Calu3 (cell line): ENCODE measurements at regions not wholly inside any gene's neighbourhood (a gene's known extent, or its start where the extent isn't known, plus 50 kb on each side); places are given as distances from the start of the nearest gene placed in this dataset.

Experiments
- BruUV-seq: library from RNA; stranded (reverse); fragments of 400-500 nt; replicated peaks from 2 replicates; lab custom pipeline; 2021; lab: Mats Ljungman, UMichigan
- CTCF ChIA-PET: fragments of 300-600 bp; sonication (Branson Sonifier 250); formaldehyde crosslinking; loops from one replicate; lab custom pipeline; 2022; ENCODE audit warnings: antibody characterized with exemption; lab: Charles Lee
- DNase-seq: peaks from one replicate; pipeline ENCODE4 v3.0.0; 2022
- H3K27ac Mint-ChIP-seq: one replicate; pipeline ENCODE4 v1.8.0; 2022; ENCODE audit warnings: mixed read lengths; ENCODE audit not compliant: unreplicated experiment
- H3K27me3 Mint-ChIP-seq: one replicate; pipeline ENCODE4 v1.8.0; 2022; ENCODE audit warnings: mixed read lengths; ENCODE audit not compliant: unreplicated experiment
- H3K36me3 Mint-ChIP-seq: one replicate; pipeline ENCODE4 v1.8.0; 2022; ENCODE audit warnings: mild to moderate bottlenecking, moderate library complexity, mixed read lengths; ENCODE audit not compliant: insufficient read depth, unreplicated experiment
- H3K4me1 Mint-ChIP-seq: one replicate; pipeline ENCODE4 v1.8.0; 2022; ENCODE audit warnings: mild to moderate bottlenecking, low read depth, mixed read lengths; ENCODE audit not compliant: unreplicated experiment
- H3K4me3 Mint-ChIP-seq: one replicate; pipeline ENCODE4 v1.8.0; 2022; ENCODE audit warnings: mild to moderate bottlenecking, low read depth, moderate library complexity, mixed read lengths; ENCODE audit not compliant: unreplicated experiment
- H3K9me3 Mint-ChIP-seq: one replicate; pipeline ENCODE4 v1.8.0; 2022; ENCODE audit warnings: low read depth, mixed read lengths; ENCODE audit not compliant: unreplicated experiment
- intact Hi-C: fragments of 100-400 bp; cut with micrococcal nuclease; formaldehyde crosslinking; loops from one replicate; pipeline ENCODE4 v1.10.0; 2022; ENCODE audit not compliant: unreplicated experiment
- TF ChIP-seq, protein P1 (sequence below): fragments of 200-600 bp; IDR thresholded peaks from one replicate; pipeline ENCODE4 v1.8.0; 2022; ENCODE audit warnings: antibody characterized with exemption; ENCODE audit not compliant: unreplicated experiment

DNA sequence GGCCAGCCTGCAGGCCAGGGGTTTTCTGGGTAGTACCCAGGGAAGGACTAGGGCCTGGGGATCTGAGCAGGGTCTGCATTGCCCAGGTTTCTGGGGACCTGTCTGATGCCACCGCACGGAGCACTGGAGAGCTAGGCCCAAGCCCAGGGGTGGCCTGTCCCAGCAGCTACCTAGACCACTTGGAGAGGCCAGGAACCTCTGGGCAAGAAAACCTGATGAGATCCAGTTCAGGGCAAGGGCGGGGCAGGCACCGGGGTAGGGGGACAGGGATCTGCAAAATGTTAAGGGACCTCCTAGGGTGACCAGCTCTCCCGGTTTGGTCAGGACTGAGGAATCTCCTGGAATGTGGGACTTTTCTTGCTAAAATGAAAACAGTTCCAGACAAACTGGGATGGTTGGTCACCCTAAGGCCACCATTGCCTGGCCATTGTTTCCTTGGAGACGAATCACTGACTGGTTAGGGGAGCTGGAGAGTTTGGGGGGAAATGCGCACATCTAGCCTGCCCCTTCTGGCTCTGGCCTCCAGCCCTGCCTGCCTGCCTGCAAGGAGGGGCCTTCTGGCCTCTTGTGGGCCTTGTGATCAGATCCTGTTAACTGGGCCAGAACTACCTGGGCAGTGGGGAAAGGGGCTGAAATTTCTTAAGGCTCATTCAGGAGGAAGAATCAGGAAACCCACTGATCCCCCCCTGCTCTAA, 117.4 kb upstream of the TLE3 start:
- no TSS peak for BruUV-seq
- Mint-ChIP-seq H3K9me3 (peaks cover 3% of the 10 kb centered on the region), H3K27ac (no peak overlapping the region), H3K36me3 (no peaks in the 10 kb centered on the region), H3K4me1 (no peaks in the 10 kb centered on the region), H3K27me3 (peaks cover 59% of the 10 kb centered on the region), H3K4me3 (no peak overlapping the region)
- CTCF ChIA-PET = interaction anchor here (0.8 kb wide), 1 partner anchor 12 kb away, joined by 7 read pairs; no protein-coding TSS in a partner anchor
- TF ChIP-seq, protein P1, sequence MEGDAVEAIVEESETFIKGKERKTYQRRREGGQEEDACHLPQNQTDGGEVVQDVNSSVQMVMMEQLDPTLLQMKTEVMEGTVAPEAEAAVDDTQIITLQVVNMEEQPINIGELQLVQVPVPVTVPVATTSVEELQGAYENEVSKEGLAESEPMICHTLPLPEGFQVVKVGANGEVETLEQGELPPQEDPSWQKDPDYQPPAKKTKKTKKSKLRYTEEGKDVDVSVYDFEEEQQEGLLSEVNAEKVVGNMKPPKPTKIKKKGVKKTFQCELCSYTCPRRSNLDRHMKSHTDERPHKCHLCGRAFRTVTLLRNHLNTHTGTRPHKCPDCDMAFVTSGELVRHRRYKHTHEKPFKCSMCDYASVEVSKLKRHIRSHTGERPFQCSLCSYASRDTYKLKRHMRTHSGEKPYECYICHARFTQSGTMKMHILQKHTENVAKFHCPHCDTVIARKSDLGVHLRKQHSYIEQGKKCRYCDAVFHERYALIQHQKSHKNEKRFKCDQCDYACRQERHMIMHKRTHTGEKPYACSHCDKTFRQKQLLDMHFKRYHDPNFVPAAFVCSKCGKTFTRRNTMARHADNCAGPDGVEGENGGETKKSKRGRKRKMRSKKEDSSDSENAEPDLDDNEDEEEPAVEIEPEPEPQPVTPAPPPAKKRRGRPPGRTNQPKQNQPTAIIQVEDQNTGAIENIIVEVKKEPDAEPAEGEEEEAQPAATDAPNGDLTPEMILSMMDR = no peak
- intact Hi-C loops = no loop called here
- no peak for DNase-seq

DNA sequence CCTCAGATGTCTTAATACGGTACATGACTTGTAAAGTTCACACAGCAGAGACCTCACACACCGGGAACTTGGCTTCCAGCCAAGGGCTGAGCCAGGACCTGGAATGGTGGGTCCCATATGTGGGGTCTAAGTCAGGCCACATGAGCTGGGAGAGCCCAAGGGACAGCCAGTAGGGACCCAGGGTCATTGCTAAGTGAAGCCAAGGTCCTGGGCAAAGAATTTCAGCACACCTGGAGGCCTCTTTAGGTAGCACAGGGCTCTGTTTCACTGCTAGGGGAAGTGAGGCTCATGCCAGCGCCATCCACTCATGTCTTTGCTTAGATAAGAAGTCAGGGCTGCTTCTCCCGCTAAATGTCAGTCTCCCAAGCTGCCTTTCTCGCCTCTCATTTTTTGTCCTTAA, 116.6 kb upstream of the TLE3 start:
- intact Hi-C loops = no loop called here
- TF ChIP-seq, protein P1 = no peak
- Mint-ChIP-seq H3K4me1 (no peaks in the 10 kb centered on the region), H3K36me3 (no peaks in the 10 kb centered on the region), H3K9me3 (peaks cover 3% of the 10 kb centered on the region), H3K27ac (no peak overlapping the region), H3K4me3 (no peak overlapping the region), H3K27me3 (peaks cover 63% of the 10 kb centered on the region)
- CTCF ChIA-PET = interaction anchor here (0.6 kb wide), 1 partner anchor 315 kb away, joined by 5 read pairs; no protein-coding TSS in a partner anchor
- no TSS peak for BruUV-seq
- no peak for DNase-seq

DNA sequence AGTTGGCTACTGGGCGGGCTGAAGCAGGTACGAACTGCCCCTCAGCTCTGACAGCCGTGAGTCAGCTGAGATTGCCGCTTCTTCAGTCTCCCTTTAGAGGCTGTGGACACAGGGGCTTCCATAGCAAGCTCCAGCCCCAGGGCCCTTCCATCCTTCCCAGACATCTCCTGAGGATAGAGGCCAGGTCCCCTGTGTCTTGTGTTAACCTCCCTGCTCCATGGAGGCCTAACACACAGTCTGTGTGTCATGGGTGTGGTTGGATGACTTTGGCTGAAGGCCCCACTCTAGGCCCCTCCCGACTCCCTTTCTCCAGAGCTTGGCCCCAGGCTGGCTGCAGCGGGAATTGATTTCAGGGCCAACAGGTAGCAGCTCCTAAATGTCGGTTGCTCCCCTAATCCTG, 116.1 kb upstream of the TLE3 start:
- Mint-ChIP-seq H3K4me1 (no peaks in the 10 kb centered on the region), H3K4me3 (no peak overlapping the region), H3K9me3 (peaks cover 3% of the 10 kb centered on the region), H3K27ac (no peak overlapping the region), H3K27me3 (peaks cover 63% of the 10 kb centered on the region), H3K36me3 (no peaks in the 10 kb centered on the region)
- CTCF ChIA-PET = interaction anchor here (0.6 kb wide), 1 partner anchor 315 kb away, joined by 5 read pairs; no protein-coding TSS in a partner anchor
- intact Hi-C loops = no loop called here
- BruUV-seq = no TSS peak
- DNase-seq = no peak
- TF ChIP-seq, protein P1 = no peak

DNA sequence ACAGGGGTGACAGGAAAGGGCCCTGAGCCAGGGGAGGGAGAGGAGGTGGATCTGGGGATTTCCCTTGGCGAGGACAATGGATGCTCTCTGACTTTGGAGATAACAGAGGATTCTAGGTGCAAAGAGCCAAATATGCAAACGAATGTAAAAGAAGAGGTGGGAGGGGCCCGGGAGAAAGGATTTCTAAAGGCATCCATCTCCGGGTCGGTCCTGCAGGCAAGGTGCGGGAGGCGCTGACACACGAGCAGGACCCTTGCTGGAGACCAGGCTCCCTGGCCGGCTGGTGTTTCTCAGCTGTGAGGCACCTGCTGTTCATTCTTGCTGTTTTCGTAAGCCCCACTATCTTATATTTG, 115.2 kb upstream of the TLE3 start:
- Mint-ChIP-seq H3K36me3 (no peaks in the 10 kb centered on the region), H3K4me3 (no peak overlapping the region), H3K4me1 (no peaks in the 10 kb centered on the region), H3K27me3 (peaks cover 63% of the 10 kb centered on the region), H3K9me3 (peaks cover 3% of the 10 kb centered on the region), H3K27ac (no peak overlapping the region)
- CTCF ChIA-PET = no interaction called here
- intact Hi-C loops = no loop called here
- no peak for DNase-seq
- BruUV-seq = no TSS peak
- TF ChIP-seq, protein P1 = no peak
